NT2/D1 (cell line): ENCODE measurements at regions not wholly inside any gene's neighbourhood (a gene's known extent, or its start where the extent isn't known, plus 50 kb on each side); places are given as distances from the start of the nearest gene placed in this dataset.

Experiments used
- SUZ12 ChIP-seq: IDR thresholded peaks from 2 replicates; pipeline ENCODE4 v1.6.1; 2011; ENCODE audit not compliant: insufficient read length, insufficient read depth; ENCODE audit errors: extremely low read depth
- YY1 ChIP-seq: IDR thresholded peaks from 2 replicates; pipeline ENCODE4 v1.6.1; 2011; ENCODE audit not compliant: insufficient read length, insufficient read depth
- ZNF274 ChIP-seq: IDR thresholded peaks from 2 replicates; pipeline ENCODE4 v1.6.1; 2011; ENCODE audit warnings: mild to moderate bottlenecking, low read depth, low read length

GRCh38 chr18:22713511-22713910 lies 219.6 kb upstream of the RBBP8 start:
- TF ChIP-seq ZNF274 = no peak
- TF ChIP-seq YY1 = no peak
- TF ChIP-seq SUZ12 = no peak
